Gastrocnemius medialis (tissue), 4 donors: ENCODE measurements at regions not wholly inside any gene's neighbourhood (a gene's known extent, or its start where the extent isn't known, plus 50 kb on each side); places are given as distances from the start of the nearest gene placed in this dataset.

ENCODE experiments used
- ATAC-seq, 2 donors: fragments of 150-250 bp; one replicate each; pipeline ENCODE4 v1.9.1; 2016
- DNase-seq, 2 donors: peaks; one replicate each; pipeline ENCODE4 v3.0.0-alpha.2; 2019
- H3K27ac ChIP-seq, 4 donors: fragments of 200-600 bp; sonication (generic); 1 replicate in 1 of 4; 2 replicates in 3 of 4; pipeline ENCODE4 v1.5.1; 2016 to 2018; ENCODE audit warnings: mild to moderate bottlenecking in 2 of 4, moderate library complexity in 1 of 4
- H3K27me3 ChIP-seq, 3 donors: fragments of 200-600 bp; sonication (generic) in 2 of 3; 1 replicate in 1 of 3; 2 replicates in 2 of 3; pipeline versions ENCODE4 v1.5.1 to v1.6.0; 2016 to 2019; ENCODE audit warnings: mild to moderate bottlenecking in 1 of 3, moderate library complexity in 1 of 3
- H3K36me3 ChIP-seq, 2 donors: fragments of 200-600 bp; sonication (generic) in 1 of 2; one replicate each; pipeline ENCODE4 v1.5.1; 2017 to 2018
- H3K4me1 ChIP-seq, 2 donors: fragments of 200-600 bp; sonication (generic) in 1 of 2; one replicate each; pipeline ENCODE4 v1.5.1; 2016 to 2017; ENCODE audit warnings: mild to moderate bottlenecking in 2 of 2
- H3K4me3 ChIP-seq, 4 donors: fragments of 200-600 bp; sonication (generic) in 3 of 4; 1 replicate in 1 of 4; 2 replicates in 3 of 4; pipeline ENCODE4 v1.5.1; 2016 to 2019; ENCODE audit warnings: mild to moderate bottlenecking in 2 of 4
- H3K9me3 ChIP-seq, 3 donors: fragments of 200-600 bp; sonication (generic) in 2 of 3; 1 replicate in 1 of 3; 2 replicates in 2 of 3; pipeline ENCODE4 v1.5.1; 2016 to 2019
- CTCF ChIP-seq, 5 experiments: fragments of 450-650 bp in 3 of 5; fragments of 200-600 bp in 2 of 5; sonication (generic) in 2 of 5; IDR thresholded peaks in 4 of 5; conservative IDR thresholded peaks in 1 of 5; 1 replicate in 4 of 5; 2 replicates in 1 of 5; pipeline ENCODE4 v1.5.1; 2016 to 2019; ENCODE audit warnings: antibody characterized with exemption in 5 of 5, mild to moderate bottlenecking in 3 of 5, moderate library complexity in 3 of 5
- POLR2A ChIP-seq, 2 donors: fragments of 450-650 bp; IDR thresholded peaks; one replicate each; pipeline ENCODE4 v1.6.1; 2017; ENCODE audit warnings: antibody characterized with exemption in 2 of 2, mild to moderate bottlenecking in 2 of 2, moderate library complexity in 2 of 2
- in situ Hi-C, 4 donors: fragments of 200-750 bp; cut with MboI; loops; one replicate each; pipeline versions ENCODE4 v1.15.0 to v1.8.0; 2017; ENCODE audit warnings: low sequenced_read_pairs in 4 of 4
- intact Hi-C: fragments of 100-400 bp; cut with DNase I; formaldehyde crosslinking; loops from one replicate; pipeline ENCODE4 v1.15.1; 2023; ENCODE audit warnings: low total_unique reads

GRCh38 chr3:34235096-34235495 lies 436.7 kb downstream of the PDCD6IP start:
- Histone ChIP-seq H3K27ac (no peak overlapping the region), H3K36me3 (no peaks in the 10 kb centered on the region), H3K4me3 (no peak overlapping the region), H3K27me3 (no peaks in the 10 kb centered on the region), H3K9me3 (no peaks in the 10 kb centered on the region), H3K4me1 (no peaks in the 10 kb centered on the region)
- TF ChIP-seq CTCF (IDR thresholded peaks at IDR 0.05 in 4 of 5, conservative IDR thresholded peaks at IDR 0.05 in 1 of 5), result no peak
- no peak for TF ChIP-seq POLR2A (IDR thresholded peaks at IDR 0.05)
- intact Hi-C loops (no loop called here), in situ Hi-C loops (no loop called here)
- DNase-seq (no peak), ATAC-seq (no peak)

- intact Hi-C loops (no loop called here), in situ Hi-C loops (no loop called here)
- no peak for ATAC-seq
These were observed 439.5 kb downstream of the PDCD6IP start for GRCh38 chr3:34237946-34238345.

GRCh38 chr3:34238407-34238806 lies 440.0 kb downstream of the PDCD6IP start:
- H3K9me3 ChIP-seq, result no peaks in the 10 kb centered on the region
- no peak for DNase-seq
- intact Hi-C loops (no loop called here), in situ Hi-C loops (no loop called here)
- H3K4me1 ChIP-seq, result no peaks in the 10 kb centered on the region
- no peaks in the 10 kb centered on the region for H3K36me3 ChIP-seq
- H3K27ac ChIP-seq, result no peak overlapping the region
- no peaks in the 10 kb centered on the region for H3K27me3 ChIP-seq
- no peak overlapping the region for H3K4me3 ChIP-seq
- no peak for ATAC-seq
- TF ChIP-seq CTCF (IDR thresholded peaks at IDR 0.05 in 4 of 5, conservative IDR thresholded peaks at IDR 0.05 in 1 of 5), result no peak
- no peak for TF ChIP-seq POLR2A (IDR thresholded peaks at IDR 0.05)

More at GRCh38 chr3:34237946-34238345, 439.5 kb downstream of the PDCD6IP start:
- H3K27ac ChIP-seq, result no peak overlapping the region
- H3K27me3 ChIP-seq, result no peaks in the 10 kb centered on the region
- no peak overlapping the region for H3K4me3 ChIP-seq
- H3K9me3 ChIP-seq, result no peaks in the 10 kb centered on the region
- H3K4me1 ChIP-seq, result no peaks in the 10 kb centered on the region
- no peaks in the 10 kb centered on the region for H3K36me3 ChIP-seq
- DNase-seq, result no peak
- no peak for TF ChIP-seq CTCF (IDR thresholded peaks at IDR 0.05 in 4 of 5, conservative IDR thresholded peaks at IDR 0.05 in 1 of 5)
- TF ChIP-seq POLR2A (IDR thresholded peaks at IDR 0.05), result no peak

- Histone ChIP-seq H3K27ac (no peak overlapping the region), H3K27me3 (no peaks in the 10 kb centered on the region), H3K9me3 (no peaks in the 10 kb centered on the region), H3K4me3 (no peak overlapping the region), H3K4me1 (no peaks in the 10 kb centered on the region), H3K36me3 (no peaks in the 10 kb centered on the region)
- no peak for ATAC-seq
- TF ChIP-seq POLR2A (IDR thresholded peaks at IDR 0.05), result no peak
- TF ChIP-seq CTCF (IDR thresholded peaks at IDR 0.05 in 4 of 5, conservative IDR thresholded peaks at IDR 0.05 in 1 of 5), result no peak
- in situ Hi-C loops, result no loop called here
- intact Hi-C loops, result no loop called here
- no peak for DNase-seq
These were observed 440.9 kb downstream of the PDCD6IP start for GRCh38 chr3:34239287-34239686.

GRCh38 chr3:34239875-34240274 lies 441.4 kb downstream of the PDCD6IP start:
- H3K4me1 ChIP-seq, result no peaks in the 10 kb centered on the region
- H3K27ac ChIP-seq, result no peak overlapping the region
- TF ChIP-seq CTCF (IDR thresholded peaks at IDR 0.05 in 4 of 5, conservative IDR thresholded peaks at IDR 0.05 in 1 of 5) (no peak), POLR2A (IDR thresholded peaks at IDR 0.05) (no peak)
- H3K27me3 ChIP-seq, result no peaks in the 10 kb centered on the region
- H3K9me3 ChIP-seq, result no peaks in the 10 kb centered on the region
- no peak for ATAC-seq
- H3K36me3 ChIP-seq, result no peaks in the 10 kb centered on the region
- no peak overlapping the region for H3K4me3 ChIP-seq
- intact Hi-C loops (no loop called here), in situ Hi-C loops (loop anchor here in 1 of 4 donors (10.0 kb wide), 1 partner anchor 55 kb away; no protein-coding TSS in a partner anchor)
- no peak for DNase-seq
